ENCODE measurements at regions not wholly inside any gene's neighbourhood (a gene's known extent, or its start where the extent isn't known, plus 50 kb on each side); places are given as distances from the start of the nearest gene placed in this dataset.

DNA sequence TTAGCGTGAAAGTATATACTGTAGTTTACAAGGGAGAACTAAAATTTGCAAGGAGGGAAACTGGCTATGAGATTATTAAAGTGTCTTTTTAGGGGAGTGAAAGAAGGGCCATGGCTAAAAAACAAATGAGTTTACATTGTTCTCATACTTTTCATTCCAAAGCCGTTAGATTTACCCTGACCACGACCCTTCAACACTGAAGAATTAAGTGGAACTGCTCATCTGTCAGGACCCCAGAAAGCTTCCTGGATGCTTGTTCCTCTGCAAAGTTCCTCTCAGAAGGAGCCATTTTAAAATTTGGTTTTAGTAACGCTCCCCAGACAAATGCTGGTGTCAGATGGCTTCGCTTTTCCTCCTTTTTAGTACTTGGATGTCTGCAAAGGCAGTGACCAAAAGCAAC lies 82.7 kb upstream of the ZBTB18 start:
- no peak for TF ChIP-seq POLR2A (IDR thresholded peaks at IDR 0.05; ENCODE audit: extremely low read depth, insufficient read length)
- TF ChIP-seq, protein P1, sequence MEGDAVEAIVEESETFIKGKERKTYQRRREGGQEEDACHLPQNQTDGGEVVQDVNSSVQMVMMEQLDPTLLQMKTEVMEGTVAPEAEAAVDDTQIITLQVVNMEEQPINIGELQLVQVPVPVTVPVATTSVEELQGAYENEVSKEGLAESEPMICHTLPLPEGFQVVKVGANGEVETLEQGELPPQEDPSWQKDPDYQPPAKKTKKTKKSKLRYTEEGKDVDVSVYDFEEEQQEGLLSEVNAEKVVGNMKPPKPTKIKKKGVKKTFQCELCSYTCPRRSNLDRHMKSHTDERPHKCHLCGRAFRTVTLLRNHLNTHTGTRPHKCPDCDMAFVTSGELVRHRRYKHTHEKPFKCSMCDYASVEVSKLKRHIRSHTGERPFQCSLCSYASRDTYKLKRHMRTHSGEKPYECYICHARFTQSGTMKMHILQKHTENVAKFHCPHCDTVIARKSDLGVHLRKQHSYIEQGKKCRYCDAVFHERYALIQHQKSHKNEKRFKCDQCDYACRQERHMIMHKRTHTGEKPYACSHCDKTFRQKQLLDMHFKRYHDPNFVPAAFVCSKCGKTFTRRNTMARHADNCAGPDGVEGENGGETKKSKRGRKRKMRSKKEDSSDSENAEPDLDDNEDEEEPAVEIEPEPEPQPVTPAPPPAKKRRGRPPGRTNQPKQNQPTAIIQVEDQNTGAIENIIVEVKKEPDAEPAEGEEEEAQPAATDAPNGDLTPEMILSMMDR (IDR thresholded peaks at IDR 0.05; ENCODE audit: low read depth, low read length) = no peak
- TF ChIP-seq, protein P2, sequence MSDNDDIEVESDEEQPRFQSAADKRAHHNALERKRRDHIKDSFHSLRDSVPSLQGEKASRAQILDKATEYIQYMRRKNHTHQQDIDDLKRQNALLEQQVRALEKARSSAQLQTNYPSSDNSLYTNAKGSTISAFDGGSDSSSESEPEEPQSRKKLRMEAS (IDR thresholded peaks at IDR 0.05; ENCODE audit: low read depth, low read length) = no peak

Data from NB4 (cell line).